K562 (cell line): ENCODE measurements at regions not wholly inside any gene's neighbourhood (a gene's known extent, or its start where the extent isn't known, plus 50 kb on each side); places are given as distances from the start of the nearest gene placed in this dataset.

Experiments used
- ATAC-seq: fragments of 200-7000 bp; cut with Tn5 transposase; 3 replicates; pipeline ENCODE4 v1.9.1; 2020; ENCODE audit warnings: moderate library complexity
- BruUV-seq: library from RNA; stranded (reverse); fragments of 400-500 nt; replicated peaks from 2 replicates; lab custom pipeline; 2021; lab: Mats Ljungman, UMichigan
- CTCF ChIA-PET: fragments of 300-600 bp; formaldehyde crosslinking; extraction: SDS; loops from one replicate; lab custom pipeline; 2021; ENCODE audit warnings: low intra/inter-chr PET ratio; lab: Yijun Ruan, JAX
- POLR2A ChIA-PET: fragments of 300-600, 350-650 bp; sonication (Branson Sonifier 250); formaldehyde crosslinking; extraction: SDS; loops from one replicate; lab custom pipeline; 2021; ENCODE audit warnings: antibody characterized with exemption, inconsistent platforms; lab: Yijun Ruan, JAX
- DNase-seq, 4 experiments: peaks; one replicate each; pipeline versions ENCODE4 v3.0.0 to v3.0.0-alpha.2; 2011 to 2018; ENCODE audit warnings: low spot score in 3 of 4, mixed read lengths in 3 of 4; ENCODE audit errors: extremely low read depth in 1 of 4
- FAIRE-seq: peaks from 2 replicates; lab custom pipeline; 2011; peaks lifted over from hg19 to GRCh38; lab: Jason Lieb, UNC
- H2AFZ ChIP-seq: 2 replicates; pipeline ENCODE4 v1.6.0; 2011; ENCODE audit warnings: low read depth, low read length, control low read depth, inconsistent platforms
- H3K27ac ChIP-seq: fragments of 200-600 bp; 3 replicates; pipeline ENCODE4 v1.8.0; 2011; ENCODE audit warnings: low read depth, mild to moderate bottlenecking, control low read depth, inconsistent platforms, low read length, moderate library complexity, mixed read lengths; ENCODE audit errors: extremely low read depth
- H3K27me3 ChIP-seq, 2 experiments: fragments of 300-600 bp in 1 of 2; 2 replicates in 1 of 2; 3 replicates in 1 of 2; pipeline versions ENCODE4 v1.6.0 to v1.8.0; 2011; ENCODE audit warnings: inconsistent platforms in 2 of 2, low read length in 2 of 2, mild to moderate bottlenecking in 1 of 2, mixed read lengths in 1 of 2, moderate library complexity in 1 of 2; ENCODE audit not compliant: control insufficient read depth in 2 of 2, insufficient read depth in 2 of 2
- H3K36me3 ChIP-seq: fragments of 300-600 bp; 3 replicates; pipeline ENCODE4 v1.8.0; 2011; ENCODE audit warnings: mild to moderate bottlenecking, low read length, inconsistent platforms; ENCODE audit not compliant: control insufficient read depth, insufficient read depth
- H3K4me1 ChIP-seq, 2 experiments: fragments of 200-600 bp in 1 of 2; replicated peaks in 1 of 2; 2 replicates in 1 of 2; 3 replicates in 1 of 2; pipeline versions ENCODE4 v1.5.1 to v1.8.0; 2011; ENCODE audit warnings: inconsistent platforms in 2 of 2, low read length in 2 of 2, mild to moderate bottlenecking in 1 of 2, mixed read lengths in 1 of 2, moderate library complexity in 1 of 2; ENCODE audit not compliant: control insufficient read depth in 2 of 2, insufficient read depth in 2 of 2
- H3K4me2 ChIP-seq: 2 replicates; pipeline ENCODE4 v1.6.1; 2011; ENCODE audit warnings: low read length, control low read depth, inconsistent platforms, mixed read lengths; ENCODE audit not compliant: insufficient read depth
- H3K4me3 ChIP-seq: fragments of 200-600 bp; sonication (generic), shearing (Covaris generic); 2 replicates; pipeline ENCODE4 v1.5.1; 2016; ENCODE audit warnings: control low read depth, inconsistent platforms
- H3K79me2 ChIP-seq: fragments of 200-600 bp; 3 replicates; pipeline ENCODE4 v1.8.0; 2011; ENCODE audit warnings: low read length, inconsistent platforms; ENCODE audit not compliant: control insufficient read depth, insufficient read depth
- H3K9ac ChIP-seq, 2 experiments: 2 replicates each; pipeline versions ENCODE4 v1.6.0 to v1.6.1; 2011; ENCODE audit warnings: low read depth in 2 of 2, low read length in 2 of 2, control low read depth in 1 of 2, inconsistent platforms in 1 of 2, mild to moderate bottlenecking in 1 of 2, mixed read lengths in 1 of 2; ENCODE audit not compliant: insufficient read depth in 1 of 2
- H3K9me1 ChIP-seq: one replicate; pipeline ENCODE4 v1.6.0; 2011; ENCODE audit warnings: inconsistent platforms, mild to moderate bottlenecking, low read length, moderate library complexity; ENCODE audit not compliant: control insufficient read depth, insufficient read depth
- H3K9me3 ChIP-seq: replicated peaks from 2 replicates; pipeline ENCODE4 v1.5.1; 2011; ENCODE audit warnings: low read depth, low read length, inconsistent platforms; ENCODE audit not compliant: control insufficient read depth, insufficient read depth
- H4K20me1 ChIP-seq: replicated peaks from 2 replicates; pipeline ENCODE4 v1.6.1; 2011; ENCODE audit warnings: low read length, inconsistent platforms, mixed read lengths; ENCODE audit not compliant: control insufficient read depth, insufficient read depth
- CHD1 ChIP-seq: fragments of 200-600 bp; sonication (generic); IDR thresholded peaks from one replicate; pipeline ENCODE4 v1.6.1; 2012; ENCODE audit warnings: mild to moderate bottlenecking, moderate library complexity, low read length, inconsistent platforms
- E2F3 ChIP-seq: fragments of 250-450 bp; sonication (Bioruptor Pico); IDR thresholded peaks from 2 replicates; pipeline ENCODE4 v1.4.0; 2020; ENCODE audit warnings: mild to moderate bottlenecking
- ETS2 ChIP-seq: IDR thresholded peaks from 2 replicates; pipeline ENCODE4 v1.6.1; 2016; ENCODE audit warnings: borderline replicate concordance, missing genetic modification characterization, mild to moderate bottlenecking, moderate library complexity, missing compliant biosample characterization; ENCODE audit not compliant: poor library complexity, severe bottlenecking
- JUND ChIP-seq, 2 experiments: IDR thresholded peaks; 2 replicates in 1 of 2; 3 replicates in 1 of 2; pipeline ENCODE4 v1.6.1; 2011; ENCODE audit warnings: borderline replicate concordance in 2 of 2, low read depth in 2 of 2, low read length in 2 of 2, improper control_type of control experiment in 1 of 2, missing biosample characterization in 1 of 2, missing genetic modification characterization in 1 of 2, missing genetic modification reagents in 1 of 2
- KLF6 ChIP-seq: fragments of 250-450 bp; sonication (Bioruptor Pico); IDR thresholded peaks from 2 replicates; pipeline ENCODE4 v1.4.0; 2020; ENCODE audit warnings: mild to moderate bottlenecking, moderate library complexity, borderline replicate concordance
- PHB2 ChIP-seq: fragments of 450-650 bp; IDR thresholded peaks from 2 replicates; pipeline ENCODE4 v1.6.1; 2017; ENCODE audit warnings: low read depth
- ZBTB17 ChIP-seq: fragments of 450-650 bp; formaldehyde crosslinking; IDR thresholded peaks from 2 replicates; pipeline ENCODE4 v1.4.0; 2020; ENCODE audit warnings: mild to moderate bottlenecking
- ZNF175 ChIP-seq: fragments of 200-800 bp; sonication (Bioruptor generic); IDR thresholded peaks from 2 replicates; pipeline ENCODE4 v1.6.1; 2016; ENCODE audit warnings: low read depth, mild to moderate bottlenecking, missing genetic modification characterization, missing compliant biosample characterization
- ZNF224 ChIP-seq: sonication (generic); formaldehyde crosslinking; IDR thresholded peaks from 2 replicates; pipeline ENCODE4 v1.8.0; 2022; ENCODE audit warnings: mild to moderate bottlenecking, missing genetic modification reagents
- ZNF76 ChIP-seq: fragments of 250-450 bp; sonication (Bioruptor Pico); IDR thresholded peaks from 2 replicates; pipeline ENCODE4 v1.4.0; 2020; ENCODE audit warnings: mild to moderate bottlenecking, moderate library complexity, borderline replicate concordance
- WGBS: fragments of 100-300 bp; shearing (Covaris generic); methylation state at CpG from one replicate; pipeline ENCODE4 v1.1.6; 2016; ENCODE audit warnings: low coverage, mixed read lengths; ENCODE audit not compliant: insufficient coverage; ENCODE audit errors: missing lambda C conversion rate; 5-methylcytosine and 5-hydroxymethylcytosine counted together
- in situ Hi-C: fragments of 300-500 bp; cut with MboI; formaldehyde crosslinking; loops from 4 replicates; pipeline ENCODE4 v1.15.0; 2018; ENCODE audit warnings: inconsistent platforms, mixed read lengths
- intact Hi-C: fragments of 100-400 bp; cut with micrococcal nuclease; formaldehyde crosslinking; loops from 2 replicates; pipeline ENCODE4 v1.14.2; 2022
- TF ChIP-seq, protein P1 (sequence below): fragments of 250-450 bp; sonication (Bioruptor Pico); IDR thresholded peaks from 2 replicates; pipeline ENCODE4 v1.5.0; 2020; ENCODE audit warnings: mild to moderate bottlenecking, borderline replicate concordance
- TF ChIP-seq, protein P2 (sequence below): sonication (generic); formaldehyde crosslinking; IDR thresholded peaks from 2 replicates; pipeline ENCODE4 v1.8.1; 2023; ENCODE audit warnings: mild to moderate bottlenecking, missing genetic modification reagents
- TF ChIP-seq, protein P3 (sequence below): fragments of 450-650 bp; IDR thresholded peaks from 2 replicates; pipeline ENCODE4 v1.6.1; 2016; ENCODE audit warnings: low read depth, mild to moderate bottlenecking, moderate library complexity
- TF ChIP-seq, protein P4 (sequence below): fragments of 200-800 bp; sonication (Bioruptor generic); IDR thresholded peaks from 2 replicates; pipeline ENCODE4 v1.6.1; 2017; ENCODE audit warnings: missing genetic modification characterization, missing compliant biosample characterization

DNA sequence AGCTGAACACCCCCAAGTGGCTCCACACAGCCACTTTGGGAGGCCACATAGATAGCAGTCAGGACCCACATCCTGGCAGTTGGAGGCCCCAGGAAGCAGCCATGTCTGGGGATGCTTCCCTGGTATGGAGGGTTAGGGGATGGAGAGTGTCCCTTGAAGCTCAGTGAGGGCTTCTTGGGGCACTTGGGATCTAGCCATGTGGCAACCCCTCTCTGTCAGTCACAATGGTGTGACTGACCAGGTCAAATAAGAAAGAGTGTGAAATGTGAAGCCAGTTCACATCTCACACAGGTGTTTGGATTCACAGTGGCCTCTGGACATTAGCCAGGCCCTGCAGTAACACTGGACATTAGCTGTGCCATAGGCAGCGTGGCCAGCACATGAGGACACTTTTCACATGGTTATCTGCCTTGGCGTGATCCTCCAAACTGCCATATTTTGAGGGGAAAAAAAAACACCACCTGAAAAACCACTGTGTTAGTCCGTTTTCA, 53.9 kb upstream of the IL17B start (continued):
- TF ChIP-seq, protein P1, sequence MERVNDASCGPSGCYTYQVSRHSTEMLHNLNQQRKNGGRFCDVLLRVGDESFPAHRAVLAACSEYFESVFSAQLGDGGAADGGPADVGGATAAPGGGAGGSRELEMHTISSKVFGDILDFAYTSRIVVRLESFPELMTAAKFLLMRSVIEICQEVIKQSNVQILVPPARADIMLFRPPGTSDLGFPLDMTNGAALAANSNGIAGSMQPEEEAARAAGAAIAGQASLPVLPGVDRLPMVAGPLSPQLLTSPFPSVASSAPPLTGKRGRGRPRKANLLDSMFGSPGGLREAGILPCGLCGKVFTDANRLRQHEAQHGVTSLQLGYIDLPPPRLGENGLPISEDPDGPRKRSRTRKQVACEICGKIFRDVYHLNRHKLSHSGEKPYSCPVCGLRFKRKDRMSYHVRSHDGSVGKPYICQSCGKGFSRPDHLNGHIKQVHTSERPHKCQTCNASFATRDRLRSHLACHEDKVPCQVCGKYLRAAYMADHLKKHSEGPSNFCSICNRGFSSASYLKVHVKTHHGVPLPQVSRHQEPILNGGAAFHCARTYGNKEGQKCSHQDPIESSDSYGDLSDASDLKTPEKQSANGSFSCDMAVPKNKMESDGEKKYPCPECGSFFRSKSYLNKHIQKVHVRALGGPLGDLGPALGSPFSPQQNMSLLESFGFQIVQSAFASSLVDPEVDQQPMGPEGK: no peak
- TF ChIP-seq E2F3: no peak
- no peak for TF ChIP-seq PHB2
- no peak for TF ChIP-seq ZBTB17 (CRISPR knock-in tag)
- no peak for TF ChIP-seq ETS2 (tag)
- TF ChIP-seq, all 486 proteins: peak for 0

DNA sequence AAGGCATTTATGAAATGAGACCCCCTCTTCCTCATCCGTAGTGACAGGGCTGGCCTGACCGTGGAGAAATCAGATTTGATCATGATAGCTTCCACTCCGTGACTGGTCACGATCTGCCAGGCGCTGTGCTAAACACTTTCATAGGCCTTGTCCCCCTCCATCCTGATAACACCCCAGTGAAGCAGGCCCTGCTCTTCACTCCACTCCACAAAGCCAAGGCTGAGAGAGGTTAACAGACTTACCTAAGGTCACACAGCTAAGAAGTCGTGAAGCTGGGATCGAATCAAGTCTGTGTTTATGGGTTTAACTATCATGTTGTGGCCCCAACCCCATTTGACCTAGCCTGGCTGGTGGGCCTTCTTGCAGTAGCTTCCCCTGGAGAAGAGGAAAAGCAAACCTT, 53.3 kb upstream of the IL17B start:
- Histone ChIP-seq H3K9ac (peak overlapping the region in 1 of 2 experiments; percentile 6; a peak in 1 of 4 replicates), H3K4me3 (no peak overlapping the region), H3K27ac (no peak overlapping the region; the same call in 2 of the 3 replicates), H3K79me2 (peaks cover 3% of the 10 kb centered on the region; the same call in 2 of the 3 replicates), H3K4me1 (peaks cover 12 to 14% of the 10 kb centered on the region in 2 experiments), H3K4me2 (no peak overlapping the region), H4K20me1 (no peaks in the 10 kb centered on the region), H3K27me3 (no peaks in the 10 kb centered on the region), H3K36me3 (no peaks in the 10 kb centered on the region), H2AFZ (no peak overlapping the region), H3K9me3 (no peaks in the 10 kb centered on the region), H3K9me1 (no peaks in the 10 kb centered on the region)
- no TSS peak for BruUV-seq
- intact Hi-C loops (loop anchor here (5.0 kb wide), 1 partner anchor 65 kb away; no protein-coding TSS in a partner anchor), in situ Hi-C loops (no loop called here)
- no peak for FAIRE-seq
- no peak for DNase-seq
- POLR2A ChIA-PET: interaction anchor here (0.6 to 1.0 kb wide), 3 partner anchors 10 to 32 kb away, joined by 3 read pairs; no protein-coding TSS in a partner anchor
- ATAC-seq: no peak
- CTCF ChIA-PET: no interaction called here
- TF ChIP-seq, protein P2, sequence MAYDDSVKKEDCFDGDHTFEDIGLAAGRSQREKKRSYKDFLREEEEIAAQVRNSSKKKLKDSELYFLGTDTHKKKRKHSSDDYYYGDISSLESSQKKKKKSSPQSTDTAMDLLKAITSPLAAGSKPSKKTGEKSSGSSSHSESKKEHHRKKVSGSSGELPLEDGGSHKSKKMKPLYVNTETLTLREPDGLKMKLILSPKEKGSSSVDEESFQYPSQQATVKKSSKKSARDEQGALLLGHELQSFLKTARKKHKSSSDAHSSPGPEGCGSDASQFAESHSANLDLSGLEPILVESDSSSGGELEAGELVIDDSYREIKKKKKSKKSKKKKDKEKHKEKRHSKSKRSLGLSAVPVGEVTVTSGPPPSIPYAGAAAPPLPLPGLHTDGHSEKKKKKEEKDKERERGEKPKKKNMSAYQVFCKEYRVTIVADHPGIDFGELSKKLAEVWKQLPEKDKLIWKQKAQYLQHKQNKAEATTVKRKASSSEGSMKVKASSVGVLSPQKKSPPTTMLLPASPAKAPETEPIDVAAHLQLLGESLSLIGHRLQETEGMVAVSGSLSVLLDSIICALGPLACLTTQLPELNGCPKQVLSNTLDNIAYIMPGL (CRISPR knock-in tag): no peak
- TF ChIP-seq, protein P3, sequence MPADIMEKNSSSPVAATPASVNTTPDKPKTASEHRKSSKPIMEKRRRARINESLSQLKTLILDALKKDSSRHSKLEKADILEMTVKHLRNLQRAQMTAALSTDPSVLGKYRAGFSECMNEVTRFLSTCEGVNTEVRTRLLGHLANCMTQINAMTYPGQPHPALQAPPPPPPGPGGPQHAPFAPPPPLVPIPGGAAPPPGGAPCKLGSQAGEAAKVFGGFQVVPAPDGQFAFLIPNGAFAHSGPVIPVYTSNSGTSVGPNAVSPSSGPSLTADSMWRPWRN: no peak
- no peak for TF ChIP-seq KLF6 (CRISPR knock-in tag)
- TF ChIP-seq, protein P4, sequence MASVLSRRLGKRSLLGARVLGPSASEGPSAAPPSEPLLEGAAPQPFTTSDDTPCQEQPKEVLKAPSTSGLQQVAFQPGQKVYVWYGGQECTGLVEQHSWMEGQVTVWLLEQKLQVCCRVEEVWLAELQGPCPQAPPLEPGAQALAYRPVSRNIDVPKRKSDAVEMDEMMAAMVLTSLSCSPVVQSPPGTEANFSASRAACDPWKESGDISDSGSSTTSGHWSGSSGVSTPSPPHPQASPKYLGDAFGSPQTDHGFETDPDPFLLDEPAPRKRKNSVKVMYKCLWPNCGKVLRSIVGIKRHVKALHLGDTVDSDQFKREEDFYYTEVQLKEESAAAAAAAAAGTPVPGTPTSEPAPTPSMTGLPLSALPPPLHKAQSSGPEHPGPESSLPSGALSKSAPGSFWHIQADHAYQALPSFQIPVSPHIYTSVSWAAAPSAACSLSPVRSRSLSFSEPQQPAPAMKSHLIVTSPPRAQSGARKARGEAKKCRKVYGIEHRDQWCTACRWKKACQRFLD (CRISPR knock-in tag): no peak
- no peak for TF ChIP-seq JUND (IDR thresholded peaks at IDR 0.05; ENCODE audit: borderline replicate concordance, low read depth, low read length)
- no peak for TF ChIP-seq JUND (tag; IDR thresholded peaks at IDR 0.05; ENCODE audit: borderline replicate concordance, low read depth, low read length)
- TF ChIP-seq ZNF224 (CRISPR knock-in tag): no peak
- no peak for TF ChIP-seq ZNF175 (CRISPR knock-in tag)
- TF ChIP-seq CHD1: no peak
- no peak for TF ChIP-seq ZNF76 (CRISPR knock-in tag)
- 62% methylated on average over 7 of the region's 7 CpGs for WGBS
